ENCODE measurements at regions not wholly inside any gene's neighbourhood (a gene's known extent, or its start where the extent isn't known, plus 50 kb on each side); places are given as distances from the start of the nearest gene placed in this dataset.

DNA sequence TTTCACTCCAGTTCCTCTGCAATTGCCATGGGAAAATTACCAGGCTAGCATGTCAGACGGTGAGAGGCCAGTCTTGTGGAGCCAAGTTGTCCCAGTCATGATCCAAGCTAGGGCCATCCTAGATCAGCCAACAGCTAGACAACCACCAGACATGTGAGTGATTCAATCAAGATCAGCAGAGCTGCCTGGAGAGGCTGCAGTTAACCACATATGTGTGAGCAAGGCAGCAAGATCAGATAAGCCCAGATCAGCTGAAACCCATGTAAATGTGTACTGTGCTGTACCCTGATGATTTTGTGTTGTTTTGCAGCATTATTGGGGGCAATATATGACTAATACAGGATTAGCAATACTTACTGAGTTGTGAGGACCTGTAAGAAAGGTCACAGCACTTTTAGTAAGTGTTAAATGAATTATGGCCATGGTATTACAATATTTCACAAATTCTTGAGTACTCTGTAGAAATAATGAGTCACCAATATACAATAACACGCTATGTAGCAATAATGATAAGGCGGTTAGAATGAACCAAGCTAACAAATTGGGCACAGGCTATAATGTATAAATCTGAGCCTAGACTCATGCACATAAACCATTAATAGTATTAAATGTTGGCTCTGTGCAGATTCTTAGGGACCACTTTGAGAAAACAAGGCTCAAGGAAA lies 91.4 kb downstream of the SUDS3 start:
- Mint-ChIP-seq H3K4me3 (no peak overlapping the region), H3K9me3 (no peaks in the 10 kb centered on the region), H3K27me3 (peaks cover 0 to 2% of the 10 kb centered on the region in 2 donors), H3K27ac (no peak overlapping the region), H3K36me3 (no peaks in the 10 kb centered on the region), H3K4me1 (no peaks in the 10 kb centered on the region)
- POLR2A ChIA-PET = no interaction called here
- H3K4me3 ChIP-seq (ENCODE audit: control insufficient read depth in 1 of 2, extremely low read depth in 1 of 2, low read length in 1 of 2) = no peak overlapping the region
- 43% methylated on average over 1 of the region's 3 CpGs for WGBS (ENCODE audit: insufficient coverage)
- no peaks in the 10 kb centered on the region for H3K36me3 ChIP-seq (ENCODE audit: control insufficient read depth in 2 of 2, extremely low read depth in 1 of 2, insufficient read depth in 1 of 2, low read length in 1 of 2)
- ATAC-seq (replicated peaks in 1 of 4) (no peak), DNase-seq (no peak)
- H3K9me3 ChIP-seq = no peaks in the 10 kb centered on the region
- no peaks in the 10 kb centered on the region for H3K4me1 ChIP-seq (ENCODE audit: control insufficient read depth in 1 of 2, extremely low read depth in 1 of 2, insufficient read depth in 2 of 2, low read length in 2 of 2)
- no peaks in the 10 kb centered on the region for H3K27me3 ChIP-seq (replicated peaks in 1 of 2; ENCODE audit: control insufficient read depth in 2 of 2, extremely low read depth in 1 of 2, insufficient read depth in 2 of 2, low read length in 1 of 2)
- CTCF ChIA-PET = interaction anchor here in 1 of 2 donors (0.6 kb wide), 1 partner anchor 14 kb away, joined by 3 read pairs; no protein-coding TSS in a partner anchor
- H3K27ac ChIP-seq (ENCODE audit: low read length) = no peak overlapping the region

DNA sequence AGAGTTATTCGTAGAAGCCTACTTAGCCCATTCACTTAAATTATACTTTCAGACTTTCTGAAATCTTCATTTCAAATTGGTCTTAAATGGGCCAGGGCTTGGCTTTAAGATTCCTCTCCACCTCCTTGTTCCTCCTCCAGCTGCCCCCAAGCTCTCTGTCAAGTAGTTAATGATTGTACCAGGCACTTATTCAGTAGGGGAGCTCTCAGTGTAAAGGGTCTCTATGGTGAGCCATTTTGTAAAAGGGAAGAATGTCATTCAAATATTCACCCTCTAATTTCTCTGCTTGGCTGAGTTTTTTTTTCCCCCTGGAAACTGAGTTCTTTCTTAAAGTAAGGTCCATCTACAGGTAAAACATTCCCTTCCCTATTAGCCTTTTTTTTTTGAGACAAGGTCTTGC lies 96.6 kb downstream of the SUDS3 start:
- ATAC-seq (replicated peaks in 1 of 4) (no peak), DNase-seq (no peak)
- Histone ChIP-seq H3K27me3 (replicated peaks in 1 of 2; ENCODE audit: control insufficient read depth in 2 of 2, extremely low read depth in 1 of 2, insufficient read depth in 2 of 2, low read length in 1 of 2) (peaks cover 0 to 3% of the 10 kb centered on the region in 2 experiments), H3K4me1 (ENCODE audit: control insufficient read depth in 1 of 2, extremely low read depth in 1 of 2, insufficient read depth in 2 of 2, low read length in 2 of 2) (no peaks in the 10 kb centered on the region), H3K27ac (ENCODE audit: low read length) (no peak overlapping the region), H3K4me3 (ENCODE audit: control insufficient read depth in 1 of 2, extremely low read depth in 1 of 2, low read length in 1 of 2) (no peak overlapping the region), H3K36me3 (ENCODE audit: control insufficient read depth in 2 of 2, extremely low read depth in 1 of 2, insufficient read depth in 1 of 2, low read length in 1 of 2) (no peaks in the 10 kb centered on the region), H3K9me3 (no peaks in the 10 kb centered on the region)
- no CpG with 5 or more reads among the region's 1 CpG for WGBS (ENCODE audit: insufficient coverage)
- ChIA-PET POLR2A (no interaction called here), CTCF (no interaction called here)
- H3K4me3 Mint-ChIP-seq = no peak overlapping the region
- no peak overlapping the region for H3K27ac Mint-ChIP-seq
- H3K9me3 Mint-ChIP-seq = no peaks in the 10 kb centered on the region
- H3K27me3 Mint-ChIP-seq = peaks cover 3 to 7% of the 10 kb centered on the region in 2 donors
- H3K4me1 Mint-ChIP-seq = no peaks in the 10 kb centered on the region
- H3K36me3 Mint-ChIP-seq = no peaks in the 10 kb centered on the region

DNA sequence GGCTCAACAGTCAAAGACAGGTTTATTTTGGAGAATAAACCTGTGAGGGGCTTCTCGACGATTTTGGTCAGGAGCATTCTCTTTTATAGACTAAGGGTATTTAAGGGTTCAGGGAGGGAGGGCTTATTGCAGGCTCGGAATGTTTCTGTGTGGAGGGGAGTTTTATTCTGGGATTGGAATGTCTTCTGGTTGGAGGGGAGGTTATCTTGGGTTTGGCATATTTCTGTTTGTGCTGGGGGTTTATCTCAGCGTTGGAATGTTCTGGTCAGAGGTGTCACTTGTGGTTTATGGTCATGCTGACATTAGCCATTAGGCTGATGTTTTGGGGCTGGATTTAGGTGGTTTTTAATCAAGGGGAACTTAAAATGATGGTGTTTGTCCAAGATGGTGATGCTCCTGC lies 103.9 kb downstream of the SUDS3 start:
- ChIA-PET CTCF (no interaction called here), POLR2A (no interaction called here)
- no peak for DNase-seq
- Mint-ChIP-seq H3K27ac (no peak overlapping the region), H3K36me3 (no peaks in the 10 kb centered on the region), H3K9me3 (no peaks in the 10 kb centered on the region), H3K4me3 (no peak overlapping the region), H3K27me3 (peaks cover 0 to 2% of the 10 kb centered on the region in 2 donors), H3K4me1 (no peaks in the 10 kb centered on the region)
- no peaks in the 10 kb centered on the region for H3K36me3 ChIP-seq (ENCODE audit: control insufficient read depth in 2 of 2, extremely low read depth in 1 of 2, insufficient read depth in 1 of 2, low read length in 1 of 2)
- H3K27ac ChIP-seq (ENCODE audit: low read length) = no peak overlapping the region
- H3K4me1 ChIP-seq (ENCODE audit: control insufficient read depth in 1 of 2, extremely low read depth in 1 of 2, insufficient read depth in 2 of 2, low read length in 2 of 2) = no peaks in the 10 kb centered on the region
- no peak overlapping the region for H3K4me3 ChIP-seq (ENCODE audit: control insufficient read depth in 1 of 2, extremely low read depth in 1 of 2, low read length in 1 of 2)
- no peaks in the 10 kb centered on the region for H3K9me3 ChIP-seq
- WGBS (ENCODE audit: insufficient coverage) = 83% methylated on average over 4 of the region's 4 CpGs
- peaks cover 0 to 7% of the 10 kb centered on the region in 2 experiments for H3K27me3 ChIP-seq (replicated peaks in 1 of 2; ENCODE audit: control insufficient read depth in 2 of 2, extremely low read depth in 1 of 2, insufficient read depth in 2 of 2, low read length in 1 of 2)
- no peak for ATAC-seq (replicated peaks in 1 of 4)

GRCh38 chr12:118488034-118488433 lies 111.7 kb downstream of the SUDS3 start:
- POLR2A ChIA-PET = no interaction called here
- Histone ChIP-seq H3K9me3 (no peaks in the 10 kb centered on the region), H3K27ac (ENCODE audit: low read length) (no peak overlapping the region), H3K4me3 (ENCODE audit: control insufficient read depth in 1 of 2, extremely low read depth in 1 of 2, low read length in 1 of 2) (no peak overlapping the region), H3K4me1 (ENCODE audit: control insufficient read depth in 1 of 2, extremely low read depth in 1 of 2, insufficient read depth in 2 of 2, low read length in 2 of 2) (no peaks in the 10 kb centered on the region), H3K27me3 (replicated peaks in 1 of 2; ENCODE audit: control insufficient read depth in 2 of 2, extremely low read depth in 1 of 2, insufficient read depth in 2 of 2, low read length in 1 of 2) (no peaks in the 10 kb centered on the region), H3K36me3 (ENCODE audit: control insufficient read depth in 2 of 2, extremely low read depth in 1 of 2, insufficient read depth in 1 of 2, low read length in 1 of 2) (no peaks in the 10 kb centered on the region)
- H3K4me1 Mint-ChIP-seq = no peaks in the 10 kb centered on the region
- no peaks in the 10 kb centered on the region for H3K36me3 Mint-ChIP-seq
- H3K4me3 Mint-ChIP-seq = no peak overlapping the region
- CTCF ChIA-PET = no interaction called here
- H3K27ac Mint-ChIP-seq = no peak overlapping the region
- H3K9me3 Mint-ChIP-seq = peaks cover 0 to 3% (median 2%) of the 10 kb centered on the region in 3 donors
- DNase-seq (no peak), ATAC-seq (replicated peaks in 1 of 4) (no peak)
- peaks cover 6 to 23% of the 10 kb centered on the region in 2 donors for H3K27me3 Mint-ChIP-seq
- WGBS (ENCODE audit: insufficient coverage) = 46% methylated on average over 2 of the region's 2 CpGs

DNA sequence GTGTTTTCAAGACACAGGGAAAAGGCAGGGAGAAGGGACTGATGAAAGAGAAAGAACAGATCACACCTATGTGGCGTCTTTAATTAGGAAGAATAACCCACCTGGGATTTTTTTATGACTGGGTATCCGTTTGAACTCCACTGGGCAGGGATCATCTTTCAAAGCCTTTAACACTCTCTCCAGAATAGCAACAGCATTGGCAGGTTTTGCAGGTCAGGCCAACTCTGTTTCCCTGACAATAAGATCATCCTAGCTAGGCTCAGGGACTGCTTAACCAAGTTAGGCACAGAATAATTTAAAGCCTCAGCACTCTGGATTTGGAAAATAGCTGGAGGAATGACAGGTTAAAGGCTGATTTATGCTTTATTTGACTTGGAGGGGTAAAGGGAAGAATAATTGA lies 117.6 kb downstream of the SUDS3 start:
- Histone ChIP-seq H3K9me3 (no peaks in the 10 kb centered on the region), H3K27me3 (replicated peaks in 1 of 2; ENCODE audit: control insufficient read depth in 2 of 2, extremely low read depth in 1 of 2, insufficient read depth in 2 of 2, low read length in 1 of 2) (peaks cover 0 to 3% of the 10 kb centered on the region in 2 experiments), H3K36me3 (ENCODE audit: control insufficient read depth in 2 of 2, extremely low read depth in 1 of 2, insufficient read depth in 1 of 2, low read length in 1 of 2) (no peaks in the 10 kb centered on the region), H3K4me3 (ENCODE audit: control insufficient read depth in 1 of 2, extremely low read depth in 1 of 2, low read length in 1 of 2) (no peak overlapping the region), H3K4me1 (ENCODE audit: control insufficient read depth in 1 of 2, extremely low read depth in 1 of 2, insufficient read depth in 2 of 2, low read length in 2 of 2) (no peaks in the 10 kb centered on the region), H3K27ac (ENCODE audit: low read length) (no peak overlapping the region)
- Mint-ChIP-seq H3K4me1 (no peaks in the 10 kb centered on the region), H3K27me3 (peaks cover 3 to 9% of the 10 kb centered on the region in 2 donors), H3K36me3 (no peaks in the 10 kb centered on the region), H3K27ac (no peak overlapping the region), H3K9me3 (peaks cover 0 to 3% (median 0%) of the 10 kb centered on the region in 3 donors), H3K4me3 (no peak overlapping the region)
- WGBS (ENCODE audit: insufficient coverage) = no CpG with 5 or more reads among the region's 2 CpGs
- ATAC-seq (replicated peaks in 1 of 4) (no peak), DNase-seq (no peak)
- ChIA-PET CTCF (no interaction called here), POLR2A (no interaction called here)

DNA sequence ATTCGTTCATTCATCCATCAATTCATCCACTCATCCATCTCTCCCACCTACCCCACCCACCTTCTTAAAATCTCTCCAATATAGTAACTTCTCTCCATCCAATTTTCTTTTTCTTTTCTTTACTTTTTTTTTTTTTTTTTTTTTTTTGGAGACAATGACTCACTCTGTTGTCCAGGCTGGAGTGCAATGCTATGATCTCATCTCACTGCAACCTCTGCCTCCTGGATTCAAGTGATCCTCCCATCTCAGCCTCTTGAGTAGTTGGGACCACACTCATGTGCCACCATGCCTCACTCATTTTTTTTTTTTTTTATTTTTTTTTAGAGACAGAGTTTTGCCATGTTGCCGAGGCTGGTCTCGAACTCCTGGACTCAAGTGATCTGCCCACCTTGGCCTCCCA lies 118.4 kb downstream of the SUDS3 start:
- Histone ChIP-seq H3K4me3 (ENCODE audit: control insufficient read depth in 1 of 2, extremely low read depth in 1 of 2, low read length in 1 of 2) (no peak overlapping the region), H3K9me3 (no peaks in the 10 kb centered on the region), H3K4me1 (ENCODE audit: control insufficient read depth in 1 of 2, extremely low read depth in 1 of 2, insufficient read depth in 2 of 2, low read length in 2 of 2) (no peaks in the 10 kb centered on the region), H3K27me3 (replicated peaks in 1 of 2; ENCODE audit: control insufficient read depth in 2 of 2, extremely low read depth in 1 of 2, insufficient read depth in 2 of 2, low read length in 1 of 2) (peaks cover 0 to 3% of the 10 kb centered on the region in 2 experiments), H3K36me3 (ENCODE audit: control insufficient read depth in 2 of 2, extremely low read depth in 1 of 2, insufficient read depth in 1 of 2, low read length in 1 of 2) (no peaks in the 10 kb centered on the region), H3K27ac (ENCODE audit: low read length) (no peak overlapping the region)
- H3K27ac Mint-ChIP-seq = no peak overlapping the region
- POLR2A ChIA-PET = interaction anchor here in 1 of 2 donors (0.7 kb wide), 1 partner anchor 997 kb away, joined by 6 read pairs; no protein-coding TSS in a partner anchor
- no peak for DNase-seq
- CTCF ChIA-PET = no interaction called here
- H3K9me3 Mint-ChIP-seq = peaks cover 0 to 3% (median 0%) of the 10 kb centered on the region in 3 donors
- H3K4me3 Mint-ChIP-seq = no peak overlapping the region
- H3K4me1 Mint-ChIP-seq = no peaks in the 10 kb centered on the region
- no peaks in the 10 kb centered on the region for H3K36me3 Mint-ChIP-seq
- no peak for ATAC-seq (replicated peaks in 1 of 4)
- peaks cover 3 to 5% of the 10 kb centered on the region in 2 donors for H3K27me3 Mint-ChIP-seq
- 85% methylated on average over 3 of the region's 3 CpGs for WGBS (ENCODE audit: insufficient coverage)

Measured in T-cell (primary cell).